Stimulated activated CD4-positive, alpha-beta T cell treated with anti-CD3 and anti-CD28 coated beads, Interleukin-15, amount 100 ng/mL, for 48 hours (primary cell): ENCODE measurements at regions not wholly inside any gene's neighbourhood (a gene's known extent, or its start where the extent isn't known, plus 50 kb on each side); places are given as distances from the start of the nearest gene placed in this dataset.
"Not testable (repeated sequence)": the region's sequence is repeated elsewhere in the genome, so short reads cannot be mapped to it uniquely, and the experiment has no call there.

Source experiments
- DNase-seq, 2 donors: peaks; one replicate each; pipeline ENCODE4 v3.0.0-alpha.2; 2020; ENCODE audit warnings: low read depth in 2 of 2

GRCh38 chrX:737021-737420 lies 106.4 kb downstream of the SHOX start:
- not testable (repeated sequence) for DNase-seq

DNA sequence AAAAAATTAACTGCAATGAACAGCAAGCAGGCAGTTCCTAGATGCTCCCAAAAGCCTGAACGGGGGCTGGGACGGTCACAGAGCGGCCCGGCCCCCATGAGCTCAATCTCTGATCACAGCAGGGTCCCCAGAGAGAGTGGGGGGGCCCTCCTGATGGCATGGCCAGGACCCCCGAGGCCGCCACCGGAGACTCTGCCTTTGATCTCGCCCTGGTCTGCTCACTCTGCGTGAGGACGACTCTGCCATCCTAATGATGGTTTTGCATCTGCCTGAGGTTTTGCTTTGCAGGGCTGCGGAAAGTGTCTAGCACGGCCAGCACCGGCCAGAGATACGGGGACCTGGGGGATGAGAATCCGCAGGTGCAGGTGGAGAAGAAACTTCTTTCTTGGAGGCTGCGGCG lies 103.8 kb downstream of the SHOX start:
- DNase-seq: no peak

DNA sequence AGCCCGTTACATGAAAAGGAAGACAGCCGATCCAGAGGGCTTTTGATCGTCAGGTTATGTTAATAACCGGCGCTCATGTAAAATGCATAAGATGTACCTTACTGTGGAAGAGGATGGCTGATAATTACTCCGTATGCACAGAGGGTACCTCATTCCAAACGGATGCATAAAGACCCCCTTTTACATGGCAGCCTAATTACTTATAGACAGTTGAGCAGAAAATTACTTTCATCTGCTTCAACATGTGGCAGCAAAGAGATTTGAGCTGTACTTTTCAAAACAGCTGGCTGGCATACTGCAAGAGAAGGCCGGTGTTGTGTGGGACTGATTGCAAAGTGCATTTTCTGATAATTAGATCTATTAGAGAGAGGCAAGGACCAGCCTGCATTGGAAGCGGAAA lies 103.4 kb downstream of the SHOX start:
- no peak for DNase-seq

DNA sequence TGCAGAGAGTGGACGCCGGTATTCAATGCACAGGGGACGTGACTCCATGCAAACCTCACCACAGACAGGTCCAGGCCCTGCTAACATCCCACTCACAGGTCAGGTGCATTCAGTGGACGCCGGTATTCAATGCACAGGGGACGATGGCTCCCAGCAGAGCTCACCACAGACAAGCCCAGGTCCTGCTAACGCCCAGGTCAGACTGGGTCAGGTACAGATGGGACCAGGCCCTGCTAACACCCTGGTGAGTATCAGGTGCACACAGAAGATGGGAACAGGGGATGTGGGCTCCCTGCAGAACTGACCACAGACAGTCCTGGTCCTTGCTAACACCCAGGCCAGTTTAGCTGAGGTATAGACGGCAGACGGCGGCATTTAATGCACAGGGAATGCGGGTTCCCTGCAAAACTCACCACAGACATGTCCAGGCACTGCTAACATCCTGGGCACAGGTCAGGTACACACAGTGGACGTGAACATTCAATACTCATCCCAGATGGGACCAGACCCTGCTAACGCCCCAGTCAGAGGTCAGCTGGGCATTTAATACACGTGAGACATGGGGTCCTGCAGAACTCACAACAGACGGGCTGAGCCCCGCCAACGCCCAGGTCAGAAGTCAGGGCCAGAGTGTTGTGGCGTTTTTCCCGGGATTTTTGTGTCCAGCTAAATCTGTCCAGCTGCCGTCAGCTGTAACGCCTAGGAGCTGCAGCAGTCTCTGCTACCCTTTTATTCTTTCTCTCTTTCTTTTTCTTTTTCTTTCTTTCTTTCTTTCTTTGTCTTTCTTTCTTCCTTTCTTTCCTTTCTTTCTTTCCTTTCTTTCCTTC lies 99.2 kb downstream of the SHOX start:
- no peak for DNase-seq

DNA sequence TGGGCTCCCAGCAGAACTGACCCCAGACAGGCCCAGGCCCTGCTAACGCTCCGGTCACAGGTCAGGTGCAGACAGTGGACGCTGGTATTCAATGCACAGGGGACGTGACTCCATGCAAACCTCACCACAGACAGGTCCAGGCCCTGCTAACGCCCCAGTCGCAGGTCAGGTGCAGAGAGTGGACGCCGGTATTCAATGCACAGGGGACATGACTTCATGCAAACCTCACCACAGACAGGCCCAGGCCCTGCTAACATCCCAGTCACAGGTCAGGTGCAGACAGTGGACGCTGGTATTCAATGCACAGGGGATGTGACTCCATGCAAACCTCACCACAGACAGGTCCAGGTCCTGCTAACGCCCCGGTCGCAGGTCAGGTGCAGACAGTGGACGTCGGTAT lies 98.5 kb downstream of the SHOX start:
- not testable (repeated sequence) for DNase-seq

DNA sequence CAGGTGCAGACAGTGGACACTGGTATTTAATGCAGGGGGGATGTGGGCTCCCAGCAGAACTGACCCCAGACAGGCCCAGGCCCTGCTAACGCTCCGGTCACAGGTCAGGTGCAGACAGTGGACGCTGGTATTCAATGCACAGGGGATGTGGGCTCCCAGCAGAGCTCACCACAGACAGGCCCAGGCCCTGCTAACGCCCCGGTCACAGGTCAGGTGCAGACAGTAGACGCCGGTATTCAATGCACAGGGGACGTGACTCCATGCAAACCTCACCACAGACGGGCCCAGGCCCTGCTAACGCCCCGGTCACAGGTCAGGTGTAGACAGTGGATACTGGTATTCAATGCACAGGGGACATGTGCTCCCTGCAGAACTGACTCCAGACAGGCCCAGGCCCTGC lies 98.0 kb downstream of the SHOX start:
- DNase-seq: not testable (repeated sequence)

DNA sequence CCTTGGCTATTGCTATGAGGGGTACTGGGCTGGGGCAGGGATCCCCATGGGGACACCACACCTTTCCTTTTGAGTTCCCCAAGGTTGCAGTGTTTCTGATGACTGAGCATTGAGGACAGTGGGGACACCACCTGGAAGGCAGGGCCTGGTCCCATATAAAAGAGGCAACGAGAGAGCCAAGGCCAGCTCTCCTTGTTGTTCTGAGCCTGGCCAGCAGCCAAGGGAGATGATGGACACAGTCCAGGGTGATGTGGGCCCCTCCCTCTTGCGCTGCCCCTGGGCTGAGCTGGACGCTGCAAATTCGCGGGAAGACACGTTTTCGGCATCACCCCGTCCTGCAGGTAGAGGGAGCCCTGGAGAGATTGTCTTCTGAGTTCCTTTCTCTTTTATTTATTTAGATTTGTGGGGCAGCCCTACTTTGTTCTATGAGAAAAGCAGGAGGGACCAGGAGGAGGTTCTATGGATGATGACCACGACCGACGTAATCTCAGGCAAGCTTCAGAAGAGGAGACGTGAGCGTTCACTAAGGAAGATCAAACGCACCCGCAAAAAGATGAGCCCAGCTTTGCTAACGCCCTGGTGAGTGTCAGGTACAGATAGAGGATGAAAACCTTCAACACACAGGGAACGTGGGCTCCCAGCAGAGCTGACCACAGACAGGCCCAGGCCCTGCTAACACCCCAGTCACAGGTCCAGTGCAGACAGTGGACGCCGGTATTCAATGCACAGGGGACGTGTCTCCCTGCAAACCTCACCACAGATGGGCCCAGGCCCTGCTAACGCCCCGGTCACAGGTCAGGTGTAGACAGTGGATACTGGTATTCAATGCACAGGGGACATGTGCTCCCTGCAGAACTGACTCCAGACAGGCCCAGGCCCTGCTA lies 97.4 kb downstream of the SHOX start:
- DNase-seq: no peak

GRCh38 chrX:725971-726370 lies 95.4 kb downstream of the SHOX start:
- no peak for DNase-seq

GRCh38 chrX:724256-724655 lies 93.7 kb downstream of the SHOX start:
- no peak for DNase-seq

GRCh38 chrX:723781-724180 lies 93.2 kb downstream of the SHOX start:
- DNase-seq: no peak

DNA sequence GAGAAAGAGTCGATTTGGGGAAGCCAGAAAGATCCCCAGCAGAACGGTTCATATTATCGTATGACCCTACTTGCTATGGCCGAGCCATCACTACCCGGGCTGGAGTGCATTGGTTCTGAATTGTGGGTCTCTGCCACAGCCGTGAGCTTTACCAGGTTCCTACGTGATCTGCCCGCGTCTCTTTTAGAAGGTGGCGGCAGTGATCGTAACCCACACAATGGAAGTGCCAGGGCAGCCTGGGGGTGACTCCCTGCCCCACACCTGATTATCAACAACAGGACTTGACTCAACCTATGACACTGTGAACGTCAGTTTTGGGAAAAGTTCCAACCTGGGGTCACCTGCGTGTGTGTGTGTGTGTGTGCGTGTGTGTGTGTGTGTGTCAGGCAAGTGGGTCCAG lies 90.8 kb downstream of the SHOX start:
- no peak for DNase-seq

DNA sequence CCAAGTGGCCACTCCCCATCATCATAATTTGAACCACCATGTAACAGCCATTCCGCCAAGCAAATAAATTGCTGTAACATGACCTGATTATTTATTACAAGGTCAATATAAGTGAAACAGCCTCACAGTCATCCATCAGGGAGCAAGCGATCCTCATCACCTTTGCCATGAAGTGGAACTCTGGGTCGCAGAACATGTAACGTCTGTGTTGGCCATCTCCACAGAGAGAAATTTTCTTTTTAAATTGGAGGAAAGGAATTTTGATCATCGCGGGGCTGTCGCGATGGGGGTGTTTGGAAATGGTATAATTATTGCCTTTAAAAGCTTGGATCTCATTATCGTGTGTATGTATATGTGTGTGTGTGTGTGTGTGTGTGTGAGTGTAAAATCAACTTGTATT lies 90.2 kb downstream of the SHOX start:
- DNase-seq: no peak

DNA sequence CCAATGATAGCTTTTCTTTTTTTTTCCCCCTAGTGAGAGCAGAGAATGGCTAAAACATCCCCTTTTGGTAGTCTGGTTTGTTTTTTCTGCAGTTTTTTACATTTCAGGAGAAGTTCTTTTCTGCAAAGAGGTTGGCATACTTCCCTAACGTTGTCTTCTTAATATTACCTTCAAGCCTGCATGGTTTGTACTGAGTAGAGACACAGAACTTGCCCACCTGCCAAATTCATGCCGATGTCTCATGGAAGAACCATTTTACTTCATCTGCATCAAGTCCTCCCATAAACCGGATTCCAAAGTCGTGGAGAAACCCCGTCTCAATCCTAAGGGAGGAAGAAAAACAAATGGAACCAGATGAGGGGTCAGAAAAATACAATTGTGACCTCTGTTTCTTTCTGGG lies 89.7 kb downstream of the SHOX start:
- DNase-seq: no peak

GRCh38 chrX:716136-716535 lies 85.5 kb downstream of the SHOX start:
- DNase-seq: no peak

DNA sequence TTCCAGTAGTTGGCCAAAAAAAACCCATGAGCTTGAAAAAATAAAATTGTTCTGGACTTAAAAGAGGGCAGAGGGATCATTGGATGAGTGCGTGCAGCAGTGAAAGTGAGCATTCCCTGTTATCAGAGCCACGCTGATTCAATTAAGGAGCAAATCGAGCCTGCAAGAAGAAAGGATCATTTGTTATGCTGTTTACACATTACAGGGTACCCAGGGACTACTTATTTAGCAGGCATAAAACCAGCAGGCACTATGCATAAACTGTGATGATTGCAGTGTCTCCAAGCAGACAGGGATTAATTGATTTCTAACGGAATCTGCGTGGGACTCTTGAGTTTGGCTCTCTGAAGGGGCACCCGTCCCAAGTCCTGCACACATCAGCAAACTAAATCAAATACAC lies 83.5 kb downstream of the SHOX start:
- DNase-seq: no peak
